ENCODE measurements at regions not wholly inside any gene's neighbourhood (a gene's known extent, or its start where the extent isn't known, plus 50 kb on each side); places are given as distances from the start of the nearest gene placed in this dataset.

GRCh38 chr1:214861615-214862014 lies 220.9 kb upstream of the KCNK2 start:
- TF ChIP-seq, protein P1, sequence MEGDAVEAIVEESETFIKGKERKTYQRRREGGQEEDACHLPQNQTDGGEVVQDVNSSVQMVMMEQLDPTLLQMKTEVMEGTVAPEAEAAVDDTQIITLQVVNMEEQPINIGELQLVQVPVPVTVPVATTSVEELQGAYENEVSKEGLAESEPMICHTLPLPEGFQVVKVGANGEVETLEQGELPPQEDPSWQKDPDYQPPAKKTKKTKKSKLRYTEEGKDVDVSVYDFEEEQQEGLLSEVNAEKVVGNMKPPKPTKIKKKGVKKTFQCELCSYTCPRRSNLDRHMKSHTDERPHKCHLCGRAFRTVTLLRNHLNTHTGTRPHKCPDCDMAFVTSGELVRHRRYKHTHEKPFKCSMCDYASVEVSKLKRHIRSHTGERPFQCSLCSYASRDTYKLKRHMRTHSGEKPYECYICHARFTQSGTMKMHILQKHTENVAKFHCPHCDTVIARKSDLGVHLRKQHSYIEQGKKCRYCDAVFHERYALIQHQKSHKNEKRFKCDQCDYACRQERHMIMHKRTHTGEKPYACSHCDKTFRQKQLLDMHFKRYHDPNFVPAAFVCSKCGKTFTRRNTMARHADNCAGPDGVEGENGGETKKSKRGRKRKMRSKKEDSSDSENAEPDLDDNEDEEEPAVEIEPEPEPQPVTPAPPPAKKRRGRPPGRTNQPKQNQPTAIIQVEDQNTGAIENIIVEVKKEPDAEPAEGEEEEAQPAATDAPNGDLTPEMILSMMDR (IDR thresholded peaks at IDR 0.05; ENCODE audit: insufficient read depth, low read depth, low read length) = no peak
- TF ChIP-seq EZH2 (IDR thresholded peaks at IDR 0.05; ENCODE audit: insufficient read depth, low read length) = no peak

Measured in astrocyte (in vitro differentiated cells and primary cell).